ENCODE measurements at regions not wholly inside any gene's neighbourhood (a gene's known extent, or its start where the extent isn't known, plus 50 kb on each side); places are given as distances from the start of the nearest gene placed in this dataset.

DNA sequence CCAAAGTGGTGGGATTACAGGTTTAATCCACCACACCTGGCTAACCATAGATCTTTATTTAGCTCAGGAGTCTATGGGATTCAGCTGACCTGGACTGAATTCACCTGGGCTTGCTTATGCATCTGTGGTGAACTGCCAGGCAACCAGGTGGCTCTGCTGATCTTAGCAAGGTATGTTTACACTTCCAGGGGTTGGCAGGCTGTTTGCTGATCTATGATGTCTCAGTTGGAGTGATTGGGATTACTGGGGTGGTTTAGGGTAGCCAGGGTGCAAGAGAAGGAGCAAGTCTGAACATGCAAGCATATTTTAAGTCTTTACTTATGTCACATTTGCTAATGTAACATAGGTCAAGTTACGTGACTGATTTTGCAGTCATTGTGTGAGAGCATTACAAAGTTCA lies 63.6 kb upstream of the JAK2 start:
- DNase-seq: no peak

DNA sequence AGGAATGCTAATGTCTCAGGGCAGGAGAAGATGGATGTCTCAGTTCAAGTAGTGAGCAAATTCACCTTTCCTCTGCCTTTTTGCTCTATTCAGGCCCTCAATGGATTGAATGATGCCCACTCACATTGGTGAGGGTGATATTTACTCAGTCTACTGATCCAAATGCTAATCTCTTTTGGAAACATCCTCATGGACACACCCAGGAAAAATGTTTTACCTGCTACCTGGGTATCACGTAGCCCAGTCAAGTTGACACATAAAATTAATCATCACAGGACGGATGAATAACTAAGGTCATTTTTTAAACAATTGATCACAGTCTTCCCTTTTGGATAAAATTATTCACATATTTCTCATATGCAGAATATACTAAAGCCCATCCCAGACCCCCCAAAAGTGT lies 63.0 kb upstream of the JAK2 start:
- no peak for DNase-seq

GRCh38 chr9:4922730-4923129 lies 62.3 kb upstream of the JAK2 start:
- DNase-seq: no peak

DNA sequence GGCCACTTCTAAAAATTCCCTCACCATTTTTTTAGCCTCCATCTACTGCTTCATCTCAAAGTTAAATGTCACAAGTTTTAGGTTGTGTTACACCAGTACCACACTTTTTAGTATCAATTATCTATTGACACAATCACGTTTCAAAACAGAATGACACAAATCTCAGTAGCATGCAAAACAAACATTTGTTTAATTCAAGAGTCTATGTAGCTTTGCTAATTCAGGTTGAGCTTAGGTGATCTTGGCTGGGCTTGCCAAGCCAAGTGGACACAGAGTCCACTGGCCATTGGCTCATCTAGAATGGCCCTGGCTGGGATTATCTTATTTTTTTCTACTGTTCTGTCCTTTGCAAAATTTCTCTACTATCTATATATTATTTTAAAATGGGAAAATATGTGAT lies 61.9 kb upstream of the JAK2 start:
- no peak for DNase-seq

GRCh38 chr9:4923580-4924544 lies 61.2 kb upstream of the JAK2 start:
- DNase-seq: no peak

GRCh38 chr9:4926239-4926638 lies 58.8 kb upstream of the JAK2 start:
- no peak for DNase-seq

DNA sequence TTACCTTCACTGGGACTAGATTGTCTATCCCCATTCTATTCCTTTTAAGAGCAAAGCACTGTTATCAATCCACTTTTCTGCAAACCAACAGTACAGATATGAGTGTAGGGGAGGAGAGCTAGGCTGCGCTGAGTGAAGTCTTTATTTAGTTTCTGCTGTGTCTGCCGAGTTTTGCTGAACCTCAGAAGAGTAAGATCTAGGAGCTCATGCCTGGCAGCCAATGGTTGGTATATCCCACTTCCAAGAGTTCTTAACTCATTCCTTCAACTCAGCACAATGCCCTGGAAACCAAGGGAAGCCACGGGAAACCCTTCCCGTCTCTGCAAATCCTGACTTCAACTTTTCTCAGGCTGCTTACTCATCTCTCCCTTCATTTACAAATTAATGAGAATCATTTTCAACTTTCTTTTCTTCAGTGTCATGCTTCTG lies 58.0 kb upstream of the JAK2 start:
- no peak for DNase-seq

GRCh38 chr9:4927701-4928100 lies 57.4 kb upstream of the JAK2 start:
- DNase-seq: no peak

GRCh38 chr9:4929917-4930316 lies 55.2 kb upstream of the JAK2 start:
- no peak for DNase-seq

DNA sequence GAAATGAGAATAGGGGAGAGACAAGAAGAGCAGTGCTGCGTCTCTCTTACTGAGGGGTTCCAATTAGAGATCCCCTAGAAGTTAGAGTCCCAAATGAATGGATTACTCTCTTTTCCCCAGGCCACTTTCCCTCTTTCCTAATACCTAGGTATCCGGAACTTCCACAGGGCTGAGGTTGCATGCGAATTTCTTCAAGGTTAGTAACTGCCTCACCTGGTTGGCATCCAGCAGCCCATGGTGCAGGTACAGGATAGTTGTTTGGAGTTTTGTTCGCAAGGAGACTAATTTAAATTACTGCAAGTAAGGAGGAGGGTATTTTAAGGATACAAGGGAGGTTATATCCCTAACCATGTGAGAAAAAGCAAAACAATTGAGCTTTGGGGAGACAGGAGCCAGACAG lies 52.4 kb upstream of the JAK2 start:
- no peak for DNase-seq

- peak; percentile 56 for DNase-seq
Measured at GRCh38 chr9:4933177-4933576, 51.9 kb upstream of the JAK2 start.

DNA sequence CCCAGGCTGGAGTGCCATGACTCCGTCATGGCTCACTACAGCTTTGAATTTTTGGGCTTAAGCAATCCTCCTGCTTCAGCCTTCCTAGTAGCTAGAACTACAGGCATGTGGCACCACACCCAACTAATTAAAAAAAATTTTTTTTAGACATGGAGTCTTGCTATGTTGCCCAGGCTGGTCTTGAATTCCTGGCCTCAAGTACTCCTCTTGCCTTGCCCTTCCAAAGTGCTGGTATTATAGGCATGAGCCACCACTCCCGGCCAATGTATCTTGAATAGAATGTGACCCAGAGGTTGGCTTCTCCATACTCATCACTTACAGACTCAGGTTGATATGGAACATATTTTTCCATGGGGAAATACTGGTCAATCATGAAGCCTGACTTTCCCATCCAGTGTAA lies 51.2 kb upstream of the JAK2 start:
- DNase-seq: no peak

GRCh38 chr9:4935001-4935672 lies 49.9 kb upstream of the JAK2 start:
- DNase-seq: no peak
